ENCODE measurements at regions not wholly inside any gene's neighbourhood (a gene's known extent, or its start where the extent isn't known, plus 50 kb on each side); places are given as distances from the start of the nearest gene placed in this dataset.

DNA sequence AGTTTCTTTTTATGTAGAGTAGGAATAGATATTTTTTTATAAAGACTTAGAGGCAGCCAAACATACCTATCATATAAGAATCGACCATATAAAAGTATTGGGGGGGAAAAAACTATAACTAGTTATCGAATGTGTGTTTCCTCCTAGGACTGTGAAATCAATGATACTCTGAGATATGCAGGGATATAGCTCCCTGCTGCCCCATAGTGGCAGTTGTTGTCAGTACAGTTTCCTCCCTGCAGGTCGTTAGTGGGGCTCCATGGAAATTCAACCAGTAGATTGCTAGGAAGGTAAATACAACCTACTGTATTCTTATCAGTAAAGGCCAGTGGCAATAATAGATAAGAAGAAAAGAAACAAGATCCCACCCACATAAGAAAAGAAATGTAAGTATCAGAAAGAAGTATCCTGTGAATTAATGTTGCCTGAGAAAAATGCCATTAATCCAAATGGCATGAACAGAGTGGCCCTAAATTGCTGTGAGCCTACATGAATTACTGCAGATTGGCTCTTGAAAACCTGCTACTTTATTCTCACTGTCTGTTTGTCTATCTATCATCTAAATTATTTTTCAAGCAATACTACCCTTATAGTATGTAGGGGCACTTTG is 136.9 kb upstream of the FBN2 start:
- Histone ChIP-seq H3K79me2 (ENCODE audit: control insufficient read depth, insufficient read depth, low read length) (no peaks in the 10 kb centered on the region), H3K9me1 (replicated peaks; ENCODE audit: control insufficient read depth, extremely low read depth, insufficient read depth, low read length) (no peaks in the 10 kb centered on the region), H3K4me1 (ENCODE audit: control insufficient read depth, extremely low read depth, insufficient read depth, low read length) (no peaks in the 10 kb centered on the region), H3K4me3 (replicated peaks in 1 of 3; ENCODE audit: insufficient read depth in 1 of 3, low read depth in 1 of 3, low read length in 3 of 3) (no peak overlapping the region), H3K27ac (ENCODE audit: insufficient read depth, low read depth, low read length) (no peak overlapping the region), H3K27me3 (ENCODE audit: control insufficient read depth in 2 of 2, insufficient read depth in 2 of 2, low read length in 2 of 2) (no peaks in the 10 kb centered on the region), H2AFZ (ENCODE audit: low read depth, low read length) (no peak overlapping the region), H3K4me2 (ENCODE audit: insufficient read depth, low read length) (no peak overlapping the region), H3K36me3 (ENCODE audit: control insufficient read depth in 2 of 2, extremely low read depth in 1 of 2, insufficient read depth in 2 of 2, low read length in 2 of 2) (no peaks in the 10 kb centered on the region), H3K9me3 (replicated peaks; ENCODE audit: control insufficient read depth, insufficient read depth, low read length) (no peaks in the 10 kb centered on the region), H3K9ac (replicated peaks; ENCODE audit: extremely low read depth, insufficient read depth, low read length) (no peak overlapping the region), H4K20me1 (replicated peaks; ENCODE audit: control insufficient read depth, extremely low read depth, insufficient read depth, low read length) (no peaks in the 10 kb centered on the region)
- dilution Hi-C loops (cut with MboI; ENCODE audit: extremely low pct_ligation_motif_present, low sequenced_read_pairs): no loop called here
- ChIA-PET POLR2A (no interaction called here), CTCF (interaction anchor here (0.7 to 4.7 kb wide), 30 partner anchors 8 to 1111 kb away, joined by 3 to 35 read pairs (median 4); partner anchors contain the start of gene FBN2)
- TF ChIP-seq MYC (IDR thresholded peaks at IDR 0.05; ENCODE audit: low read depth, low read length): no peak
- TF ChIP-seq, protein P1, sequence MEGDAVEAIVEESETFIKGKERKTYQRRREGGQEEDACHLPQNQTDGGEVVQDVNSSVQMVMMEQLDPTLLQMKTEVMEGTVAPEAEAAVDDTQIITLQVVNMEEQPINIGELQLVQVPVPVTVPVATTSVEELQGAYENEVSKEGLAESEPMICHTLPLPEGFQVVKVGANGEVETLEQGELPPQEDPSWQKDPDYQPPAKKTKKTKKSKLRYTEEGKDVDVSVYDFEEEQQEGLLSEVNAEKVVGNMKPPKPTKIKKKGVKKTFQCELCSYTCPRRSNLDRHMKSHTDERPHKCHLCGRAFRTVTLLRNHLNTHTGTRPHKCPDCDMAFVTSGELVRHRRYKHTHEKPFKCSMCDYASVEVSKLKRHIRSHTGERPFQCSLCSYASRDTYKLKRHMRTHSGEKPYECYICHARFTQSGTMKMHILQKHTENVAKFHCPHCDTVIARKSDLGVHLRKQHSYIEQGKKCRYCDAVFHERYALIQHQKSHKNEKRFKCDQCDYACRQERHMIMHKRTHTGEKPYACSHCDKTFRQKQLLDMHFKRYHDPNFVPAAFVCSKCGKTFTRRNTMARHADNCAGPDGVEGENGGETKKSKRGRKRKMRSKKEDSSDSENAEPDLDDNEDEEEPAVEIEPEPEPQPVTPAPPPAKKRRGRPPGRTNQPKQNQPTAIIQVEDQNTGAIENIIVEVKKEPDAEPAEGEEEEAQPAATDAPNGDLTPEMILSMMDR (IDR thresholded peaks at IDR 0.05; ENCODE audit: extremely low read depth in 1 of 2, insufficient read depth in 1 of 2, low read depth in 1 of 2, low read length in 2 of 2): peak; percentile 64 to 67
- no peak for TF ChIP-seq POLR2AphosphoS5 (IDR thresholded peaks at IDR 0.05; ENCODE audit: insufficient read depth, low read depth, low read length)
- intact Hi-C loops (cut with micrococcal nuclease): loop anchor here (1.0 to 10.0 kb wide), 7 partner anchors 137 to 1113 kb away; partner anchors contain the start of gene FBN2
- DNase-seq (ENCODE audit: low read depth, low spot score): peak; percentile 63
- peak; percentile 49 for FAIRE-seq
- BruUV-seq (replicated peaks): no TSS peak

DNA sequence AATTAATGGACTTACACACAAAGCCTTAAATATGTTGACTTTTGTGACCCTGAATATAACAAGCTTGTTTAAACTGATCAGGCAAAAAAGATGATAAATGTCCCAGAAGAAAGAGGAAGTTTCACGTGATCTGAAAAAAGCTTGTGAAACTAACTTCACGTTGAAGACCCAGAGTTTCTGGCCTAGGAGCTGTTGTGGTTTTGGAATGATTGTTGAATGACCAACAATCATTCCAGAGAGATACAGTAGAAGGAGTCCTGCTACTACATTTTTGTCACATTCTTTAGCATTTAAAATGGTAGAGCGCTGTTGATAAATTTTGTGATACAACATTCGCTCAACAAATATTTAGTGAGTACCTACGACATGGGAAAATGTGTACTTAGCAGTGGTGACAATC is 143.1 kb upstream of the FBN2 start:
- ChIA-PET POLR2A (interaction anchor here (1.0 kb wide), 1 partner anchor 182 kb away, joined by 3 read pairs; no protein-coding TSS in a partner anchor), CTCF (interaction anchor here (1.2 to 1.5 kb wide), 3 partner anchors 16 to 163 kb away, joined by 3 to 5 read pairs (median 3); no protein-coding TSS in a partner anchor)
- dilution Hi-C loops (cut with MboI; ENCODE audit: extremely low pct_ligation_motif_present, low sequenced_read_pairs): no loop called here

More for the DNA sequence above, 143.1 kb upstream of the FBN2 start:
- TF ChIP-seq POLR2A (IDR thresholded peaks at IDR 0.05; ENCODE audit: low read depth, low read length): no peak
- TF ChIP-seq POLR2AphosphoS5 (IDR thresholded peaks at IDR 0.05; ENCODE audit: insufficient read depth, low read depth, low read length): no peak
- no peak for TF ChIP-seq MYC (IDR thresholded peaks at IDR 0.05; ENCODE audit: low read depth, low read length)
- no peak for TF ChIP-seq JUN (IDR thresholded peaks at IDR 0.05; ENCODE audit: borderline replicate concordance, insufficient read depth, insufficient read length, low read depth)
- TF ChIP-seq FOS (IDR thresholded peaks at IDR 0.05; ENCODE audit: borderline replicate concordance, insufficient read depth, low read length): no peak
- TF ChIP-seq, protein P2, sequence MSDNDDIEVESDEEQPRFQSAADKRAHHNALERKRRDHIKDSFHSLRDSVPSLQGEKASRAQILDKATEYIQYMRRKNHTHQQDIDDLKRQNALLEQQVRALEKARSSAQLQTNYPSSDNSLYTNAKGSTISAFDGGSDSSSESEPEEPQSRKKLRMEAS (IDR thresholded peaks at IDR 0.05; ENCODE audit: insufficient read depth, insufficient read length): no peak
- TF ChIP-seq EZH2 (IDR thresholded peaks at IDR 0.05; ENCODE audit: borderline replicate concordance, low read depth, low read length, severe bottlenecking): no peak
- no peak for TF ChIP-seq GATA2 (IDR thresholded peaks at IDR 0.05; ENCODE audit: insufficient read depth, insufficient read length, low read depth, low read length)
- TF ChIP-seq, protein P1 (IDR thresholded peaks at IDR 0.05; ENCODE audit: extremely low read depth in 1 of 2, insufficient read depth in 1 of 2, low read depth in 1 of 2, low read length in 2 of 2): no peak
- H3K4me2 ChIP-seq (ENCODE audit: insufficient read depth, low read length): no peak overlapping the region
- intact Hi-C loops (cut with micrococcal nuclease): no loop called here
- BruUV-seq (replicated peaks): no TSS peak
- H2AFZ ChIP-seq (ENCODE audit: low read depth, low read length): no peak overlapping the region
- H3K79me2 ChIP-seq (ENCODE audit: control insufficient read depth, insufficient read depth, low read length): no peaks in the 10 kb centered on the region
- H4K20me1 ChIP-seq (replicated peaks; ENCODE audit: control insufficient read depth, extremely low read depth, insufficient read depth, low read length): no peaks in the 10 kb centered on the region
- no peak overlapping the region for H3K4me3 ChIP-seq (replicated peaks in 1 of 3; ENCODE audit: insufficient read depth in 1 of 3, low read depth in 1 of 3, low read length in 3 of 3)
- no peak overlapping the region for H3K27ac ChIP-seq (ENCODE audit: insufficient read depth, low read depth, low read length)
- H3K9me1 ChIP-seq (replicated peaks; ENCODE audit: control insufficient read depth, extremely low read depth, insufficient read depth, low read length): no peaks in the 10 kb centered on the region
- DNase-seq (ENCODE audit: low read depth, low spot score) (no peak), FAIRE-seq (no peak)
- no peaks in the 10 kb centered on the region for H3K27me3 ChIP-seq (ENCODE audit: control insufficient read depth in 2 of 2, insufficient read depth in 2 of 2, low read length in 2 of 2)
- H3K9me3 ChIP-seq (replicated peaks; ENCODE audit: control insufficient read depth, insufficient read depth, low read length): no peaks in the 10 kb centered on the region
- no peaks in the 10 kb centered on the region for H3K36me3 ChIP-seq (ENCODE audit: control insufficient read depth in 2 of 2, extremely low read depth in 1 of 2, insufficient read depth in 2 of 2, low read length in 2 of 2)
- H3K4me1 ChIP-seq (ENCODE audit: control insufficient read depth, extremely low read depth, insufficient read depth, low read length): no peaks in the 10 kb centered on the region
- no peak overlapping the region for H3K9ac ChIP-seq (replicated peaks; ENCODE audit: extremely low read depth, insufficient read depth, low read length)

Measured in endothelial cell of umbilical vein (primary cell).